HG02981 (cell line): ENCODE measurements at regions not wholly inside any gene's neighbourhood (a gene's known extent, or its start where the extent isn't known, plus 50 kb on each side); places are given as distances from the start of the nearest gene placed in this dataset.
"Not testable (repeated sequence)": the region's sequence is repeated elsewhere in the genome, so short reads cannot be mapped to it uniquely, and the experiment has no call there.

ENCODE experiments used
- ATAC-seq: cut with Tn5 transposase; IDR thresholded peaks from one replicate; pipeline ENCODE4 v1.9.1; 2021; ENCODE audit warnings: mild to moderate bottlenecking, moderate library complexity; ENCODE audit not compliant: unreplicated experiment

- ATAC-seq = no peak
Measured at GRCh38 chr6:79810185-79810705, 137.1 kb downstream of the ELOVL4 start.

DNA sequence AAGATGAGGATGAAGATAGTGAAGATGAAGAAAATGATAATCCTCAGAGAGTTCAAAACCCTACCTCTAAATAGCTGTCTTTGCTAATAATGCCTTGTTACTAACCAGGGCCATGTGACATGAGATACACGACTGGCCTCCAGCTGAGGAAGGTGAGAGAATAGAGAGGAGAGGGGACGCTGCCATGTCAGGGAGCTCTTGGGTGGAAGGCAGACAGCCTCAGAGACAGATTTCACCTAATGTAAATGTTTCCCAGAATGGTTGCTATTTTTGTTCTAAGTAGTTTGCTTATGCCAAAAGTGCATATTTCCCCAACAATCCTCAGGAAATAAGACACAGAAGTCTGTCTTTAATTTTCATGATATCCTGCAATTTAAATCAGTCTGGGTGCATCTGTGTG, 138.4 kb downstream of the ELOVL4 start:
- ATAC-seq = no peak

- not testable (repeated sequence) for ATAC-seq
Measured at GRCh38 chr6:79806661-79807060, 140.7 kb downstream of the ELOVL4 start.

- ATAC-seq = no peak
Measured at GRCh38 chr6:79804732-79805131, 142.6 kb downstream of the ELOVL4 start.

DNA sequence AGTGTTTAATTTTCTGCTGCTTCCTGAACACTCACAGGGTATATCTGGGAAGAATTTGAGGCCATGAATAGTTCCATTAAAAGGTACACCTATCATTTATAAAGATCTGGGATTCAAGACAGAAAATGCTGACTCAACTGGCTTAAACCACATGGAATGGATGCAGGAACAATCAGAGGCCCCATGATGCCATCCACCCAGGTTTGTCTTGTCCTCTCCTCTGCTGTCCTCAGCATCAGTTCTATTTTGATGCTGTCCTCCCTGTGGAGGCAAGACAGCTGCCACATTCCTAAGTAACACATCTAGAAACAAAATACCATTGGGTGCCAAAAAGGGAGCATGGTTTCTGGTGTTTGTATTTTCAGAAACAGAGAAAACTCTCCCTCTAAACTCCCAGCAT, 143.4 kb downstream of the ELOVL4 start:
- ATAC-seq = no peak

DNA sequence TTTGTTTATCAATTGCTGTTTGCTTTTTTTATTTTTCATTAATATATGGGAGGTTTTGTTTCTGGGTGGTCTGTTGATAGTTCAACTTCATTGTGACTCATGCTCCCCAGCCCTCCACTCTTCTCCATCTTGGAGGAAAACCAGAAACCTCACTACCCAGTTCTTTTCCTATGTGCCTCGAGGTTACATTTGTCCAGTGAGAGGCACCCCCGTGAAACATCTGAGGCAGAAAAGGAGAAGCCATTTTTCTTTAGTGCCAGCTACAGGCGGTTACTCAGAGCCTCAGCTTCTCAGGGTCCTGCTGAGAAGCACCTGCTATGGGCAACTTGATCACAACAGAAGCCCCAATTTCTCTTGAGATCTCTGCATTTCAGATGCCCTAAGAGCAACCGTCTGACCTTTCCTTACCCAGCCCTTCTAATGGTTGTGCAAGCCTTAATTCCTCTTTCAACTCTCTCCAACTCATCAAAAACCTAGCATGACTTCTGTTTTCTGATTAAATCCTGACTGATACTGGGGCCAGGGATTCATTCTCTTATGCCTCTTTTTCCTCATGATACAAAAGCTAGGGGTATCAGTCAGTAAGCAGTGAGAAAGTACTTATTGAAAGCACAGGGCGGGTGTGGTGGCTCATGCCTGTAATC, 144.6 kb downstream of the ELOVL4 start:
- ATAC-seq = no peak

DNA sequence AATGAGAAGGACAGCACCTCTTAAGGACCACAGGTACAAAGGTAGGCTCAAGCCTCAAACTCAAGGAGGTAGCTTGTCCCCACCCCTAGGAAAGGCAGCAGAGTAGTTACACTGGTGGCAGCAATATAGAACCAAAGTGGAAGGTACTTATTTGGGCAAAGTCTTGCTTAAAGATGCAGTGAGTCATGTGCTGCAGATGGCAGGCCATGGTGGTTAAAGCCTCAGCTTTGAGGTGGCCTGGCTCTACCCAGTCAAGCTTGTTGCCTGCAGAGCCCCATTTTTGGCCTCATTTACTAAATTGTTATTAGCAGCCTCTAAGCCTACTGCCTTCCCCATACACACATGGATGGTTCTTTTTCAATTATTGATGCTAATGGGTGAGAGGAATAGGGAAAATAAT, 146.0 kb downstream of the ELOVL4 start:
- no peak for ATAC-seq

DNA sequence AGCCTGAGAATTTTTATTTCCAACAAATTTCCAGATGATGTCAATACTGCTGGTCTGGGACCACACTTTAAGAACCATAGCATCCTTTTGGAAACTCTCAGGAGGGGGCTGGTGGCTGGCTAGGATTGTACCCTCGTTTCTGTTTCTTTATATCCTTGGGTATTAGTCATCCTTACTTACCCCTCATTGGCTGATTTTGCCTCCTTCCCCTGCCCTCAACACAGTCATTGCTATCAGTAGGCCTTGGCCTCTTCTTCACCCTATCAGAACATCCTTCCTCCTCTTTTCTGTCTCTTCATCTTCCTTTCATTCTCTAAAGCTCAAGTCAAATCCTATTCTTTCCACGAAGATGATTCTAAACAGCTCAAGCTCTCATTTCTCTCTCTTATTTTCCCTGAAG, 148.5 kb downstream of the ELOVL4 start:
- no peak for ATAC-seq

GRCh38 chr6:79797912-79798311, 149.4 kb downstream of the ELOVL4 start:
- ATAC-seq = no peak

DNA sequence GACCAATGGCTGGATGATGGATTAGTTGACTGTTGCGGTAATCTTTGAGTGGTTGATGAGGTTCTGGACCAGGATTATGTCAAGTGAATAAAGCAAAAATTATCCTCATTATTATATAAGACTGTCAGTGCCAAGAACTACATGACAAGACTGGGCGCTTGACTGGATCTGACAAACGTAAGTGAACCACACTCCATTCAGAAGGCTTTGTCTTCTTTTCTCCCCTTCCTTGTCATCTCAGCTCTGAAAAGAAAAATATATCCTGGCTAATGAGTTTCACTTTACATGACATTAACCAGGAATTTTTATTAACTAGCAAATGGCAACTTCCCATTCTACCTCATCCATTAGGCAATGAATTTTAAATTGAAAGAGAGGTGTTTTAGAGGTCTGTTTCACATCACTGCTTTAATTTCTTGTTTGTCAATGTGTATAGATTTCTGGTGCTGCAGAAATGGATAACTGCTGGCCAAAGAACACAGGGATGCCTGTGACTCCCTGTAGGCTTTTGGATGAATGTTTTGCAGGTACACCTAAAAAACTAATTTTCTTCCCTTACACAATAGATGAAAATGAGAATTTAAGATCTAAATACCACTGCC, 150.1 kb downstream of the ELOVL4 start:
- ATAC-seq = no peak

- no peak for ATAC-seq
Measured at GRCh38 chr6:79796197-79796596, 151.2 kb downstream of the ELOVL4 start.

DNA sequence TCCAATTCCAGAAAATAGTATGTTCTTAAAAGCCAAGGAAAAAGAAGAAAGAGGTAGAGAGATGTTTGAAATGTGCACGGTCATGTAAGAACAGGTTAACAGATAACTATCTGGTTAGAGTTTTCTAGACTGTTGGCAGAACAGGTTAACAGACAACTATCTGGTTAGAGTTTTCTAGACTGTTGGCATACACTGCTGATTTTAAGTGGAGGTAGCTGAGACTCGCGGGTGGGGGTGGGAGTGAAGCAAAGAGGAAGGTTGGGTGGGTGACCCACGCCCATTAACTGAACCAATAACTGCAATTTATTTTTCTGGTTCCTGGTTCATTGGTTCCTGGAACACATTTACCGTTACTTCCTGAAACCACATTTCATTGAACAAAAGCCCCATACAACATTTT, 157.5 kb downstream of the ELOVL4 start:
- ATAC-seq = no peak

- ATAC-seq = no peak
Measured at GRCh38 chr6:79788756-79789155, 157.6 kb downstream of the SH3BGRL2 start.

- ATAC-seq = no peak
Measured at GRCh38 chr6:79787626-79788025, 156.5 kb downstream of the SH3BGRL2 start.

DNA sequence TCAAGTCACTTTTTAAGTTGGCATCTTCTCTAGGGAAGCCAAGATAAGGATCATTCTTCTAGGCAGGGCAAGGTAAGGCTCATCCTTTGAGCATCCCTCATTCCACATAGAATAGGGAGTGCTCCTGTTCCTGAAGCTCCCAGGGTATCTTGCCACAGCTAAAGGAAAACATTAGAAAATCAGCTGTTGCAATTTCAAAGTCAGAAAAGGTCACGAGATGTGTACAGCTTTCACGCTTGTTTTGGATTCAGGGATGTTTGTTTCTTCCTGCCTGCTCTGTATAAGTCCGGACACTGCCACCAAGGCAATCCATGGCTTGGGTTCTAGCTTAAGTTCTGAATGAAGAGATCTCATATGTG, 153.2 kb downstream of the SH3BGRL2 start:
- ATAC-seq = no peak

GRCh38 chr6:79783670-79784394, 152.7 kb downstream of the SH3BGRL2 start:
- no peak for ATAC-seq

DNA sequence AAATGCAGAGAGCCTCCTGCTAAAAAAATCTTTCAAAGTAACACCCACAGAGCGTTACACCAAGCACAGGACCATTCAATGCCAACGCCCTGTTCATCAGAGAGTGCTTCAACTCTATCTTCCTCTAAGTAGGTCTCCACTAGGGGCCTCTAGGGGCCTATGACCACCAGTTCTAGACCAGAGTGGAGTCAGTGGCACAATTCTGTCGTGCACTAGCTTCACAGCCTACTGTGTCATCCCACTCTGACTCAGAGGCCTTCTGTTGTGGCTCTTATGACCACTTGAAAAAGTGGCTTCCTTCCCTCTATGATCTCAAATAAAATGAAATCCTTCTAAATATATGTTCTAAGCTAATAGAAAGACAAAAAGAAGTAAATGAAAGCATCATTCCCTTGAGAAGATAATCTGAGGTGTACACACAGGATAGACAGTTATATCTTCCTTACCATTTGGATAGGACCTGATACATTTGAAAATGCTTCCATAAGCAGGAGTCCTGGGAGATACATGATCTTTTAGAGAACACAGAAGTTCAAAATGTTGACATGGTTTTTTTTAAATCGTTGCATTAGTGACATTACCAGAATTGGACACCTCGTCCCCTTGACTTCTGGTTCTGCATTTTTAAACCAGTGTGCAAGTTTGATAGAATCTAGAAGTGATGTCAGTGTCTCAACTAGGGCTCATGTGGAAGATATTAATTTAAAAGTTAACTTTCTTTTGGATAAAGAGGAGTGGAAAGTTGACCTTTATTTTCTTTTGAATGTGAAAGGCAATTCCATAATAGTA, 151.9 kb downstream of the SH3BGRL2 start:
- no peak for ATAC-seq

DNA sequence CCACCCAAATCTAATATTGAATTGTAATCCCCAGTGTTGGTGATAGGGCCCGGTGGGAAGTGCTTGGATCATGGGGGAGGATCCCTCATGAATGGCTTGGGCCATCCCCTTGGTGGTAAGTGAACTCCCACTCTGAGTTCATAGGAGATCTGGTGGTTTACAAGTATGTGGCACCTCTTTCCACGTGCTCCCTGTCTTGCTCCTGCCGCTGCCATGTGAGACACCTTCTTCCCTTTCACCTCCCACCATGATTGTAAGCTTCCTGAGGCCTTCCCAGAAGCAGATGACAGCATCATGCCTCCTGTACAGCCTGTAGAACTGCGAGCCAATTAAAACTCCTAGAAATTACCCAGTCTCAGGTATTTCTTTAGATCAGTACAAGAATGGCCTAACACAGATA, 150.8 kb downstream of the SH3BGRL2 start:
- ATAC-seq = no peak

DNA sequence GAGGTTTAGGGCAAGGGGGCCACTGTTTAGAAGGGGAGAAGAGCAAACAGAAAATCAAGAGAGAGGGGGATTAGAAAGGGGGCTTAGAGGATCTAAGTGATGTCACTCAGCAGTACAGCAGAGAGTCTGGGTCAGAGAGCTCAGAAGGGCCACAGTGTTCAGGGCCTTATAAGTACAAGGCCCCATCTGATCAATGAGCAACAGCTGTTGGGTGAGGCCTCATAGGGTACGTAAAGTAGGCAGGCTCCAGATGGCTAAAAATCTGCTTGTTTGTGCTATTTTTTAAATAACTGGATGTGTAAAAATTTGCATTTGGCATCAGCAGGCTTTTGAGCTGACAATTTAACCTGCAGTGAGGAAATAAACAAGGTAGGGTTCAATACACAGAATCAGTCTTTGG, 149.8 kb downstream of the SH3BGRL2 start:
- no peak for ATAC-seq

DNA sequence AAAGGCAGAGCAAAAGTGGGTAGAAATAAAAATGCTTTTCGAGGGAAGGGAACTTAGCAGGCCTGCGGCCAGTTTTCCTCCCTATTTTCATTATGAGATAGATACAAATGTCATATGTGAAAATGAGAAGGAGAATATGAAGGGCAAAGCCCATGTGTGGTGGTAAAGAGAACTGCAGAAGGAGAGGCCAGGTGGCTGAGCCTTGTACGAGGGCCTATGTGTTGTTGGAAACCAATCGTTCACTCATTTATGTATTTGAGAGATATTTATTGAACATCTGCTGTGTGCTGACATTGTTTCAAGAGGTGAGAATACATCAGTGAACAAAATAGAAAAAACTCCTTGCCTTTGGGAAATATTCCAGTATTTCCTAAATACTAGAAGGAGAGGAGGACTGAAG, 147.7 kb downstream of the SH3BGRL2 start:
- ATAC-seq = no peak
